COLO668 (cell line): ENCODE measurements at regions not wholly inside any gene's neighbourhood (a gene's known extent, or its start where the extent isn't known, plus 50 kb on each side); places are given as distances from the start of the nearest gene placed in this dataset.
"Not testable (repeated sequence)": the region's sequence is repeated elsewhere in the genome, so short reads cannot be mapped to it uniquely, and the experiment has no call there.

Experiments used
- DNase-seq: peaks from one replicate; lab custom pipeline; 2025; ENCODE audit not compliant: unreplicated experiment; lab: John Stamatoyannopoulos, UW

DNA sequence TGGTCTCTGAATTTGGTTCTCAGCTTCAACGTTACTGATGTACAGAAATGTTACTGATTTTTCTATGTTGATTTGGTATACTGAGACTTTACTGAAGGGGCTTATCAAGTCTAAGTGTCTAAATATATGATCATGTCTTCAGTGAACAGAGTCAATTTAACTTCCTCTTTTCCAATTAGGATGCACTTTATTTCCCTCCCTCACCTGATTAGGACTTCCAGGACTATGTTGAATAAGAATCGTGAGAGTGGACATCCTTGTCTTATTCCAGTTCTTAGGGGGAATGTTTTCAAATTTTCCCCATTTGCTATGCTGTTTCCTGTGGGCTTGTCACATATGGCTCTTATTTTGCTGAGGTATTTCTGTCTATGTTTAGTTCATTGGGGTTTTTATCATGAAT, 349.5 kb downstream of the PRR16 start:
- DNase-seq: no peak

DNA sequence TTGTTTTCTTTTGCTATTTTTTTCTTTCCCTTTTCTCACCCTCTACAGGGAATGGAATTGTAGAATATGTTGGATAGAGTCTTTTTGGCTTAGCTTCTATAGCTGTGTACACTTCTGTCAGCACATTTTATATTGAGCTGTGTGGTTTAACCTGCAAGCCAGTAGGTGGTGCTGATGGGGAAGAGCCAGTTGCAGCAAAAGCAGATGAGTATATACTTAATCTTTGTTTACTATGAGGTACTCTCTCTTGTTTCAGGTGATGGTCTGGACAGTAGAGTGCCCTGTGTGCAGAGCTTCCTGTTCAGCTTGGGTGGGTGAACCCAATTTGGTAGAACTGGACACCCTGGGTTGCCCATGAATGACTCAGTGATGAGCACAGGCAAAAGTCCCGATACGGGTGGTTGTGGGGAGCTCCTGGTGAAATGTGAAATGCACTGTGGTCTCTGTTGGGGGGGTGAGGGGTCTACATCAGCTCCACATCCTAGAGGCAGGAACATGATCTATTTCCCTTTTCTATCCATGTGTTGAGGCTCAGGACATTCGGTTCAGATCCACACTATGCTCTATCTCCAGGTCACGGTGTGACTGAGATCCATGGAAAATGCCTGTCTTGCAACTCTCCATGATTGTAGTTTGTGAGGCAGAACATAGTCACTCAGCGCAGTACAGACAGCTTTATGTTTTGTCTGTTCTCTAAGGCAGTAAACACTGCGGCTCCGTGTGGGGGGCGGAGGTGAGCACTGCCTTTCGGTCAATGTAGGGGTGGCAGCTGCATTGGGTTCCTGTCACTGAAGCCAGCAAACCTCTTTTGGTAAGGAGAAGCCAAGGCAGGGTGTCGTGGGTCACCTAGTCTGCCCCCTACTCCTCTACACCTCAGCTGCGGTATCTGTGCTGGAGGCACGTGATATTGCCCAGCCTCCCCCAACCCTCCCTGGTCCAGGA, 353.2 kb downstream of the PRR16 start:
- no peak for DNase-seq

GRCh38 chr5:120818128-120818527, 354.0 kb downstream of the PRR16 start:
- DNase-seq: no peak

DNA sequence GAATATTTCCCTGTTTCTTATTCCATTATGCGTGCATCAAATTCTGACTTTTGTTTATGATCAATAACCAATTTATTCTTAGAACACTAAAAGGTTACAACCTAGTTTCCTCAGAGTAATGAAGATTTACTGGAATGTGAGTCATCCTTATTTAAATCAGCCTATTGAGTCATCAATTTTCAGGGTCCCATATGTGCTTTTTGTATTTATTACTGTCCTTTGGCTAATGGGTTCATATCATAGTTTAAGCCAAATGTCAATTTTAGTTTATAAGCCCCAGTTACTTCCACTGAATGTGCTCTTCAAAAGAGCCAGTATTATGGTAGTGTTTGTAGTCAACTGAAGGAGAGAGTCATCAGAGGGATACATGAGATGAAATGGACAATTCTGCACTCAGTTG, 359.2 kb downstream of the PRR16 start:
- no peak for DNase-seq

GRCh38 chr5:120831646-120832045, 367.5 kb downstream of the PRR16 start:
- not testable (repeated sequence) for DNase-seq

- DNase-seq: no peak
These were observed 377.7 kb downstream of the PRR16 start for GRCh38 chr5:120841830-120842229.

- no peak for DNase-seq
These were observed 379.4 kb downstream of the PRR16 start for GRCh38 chr5:120843390-120843980.

DNA sequence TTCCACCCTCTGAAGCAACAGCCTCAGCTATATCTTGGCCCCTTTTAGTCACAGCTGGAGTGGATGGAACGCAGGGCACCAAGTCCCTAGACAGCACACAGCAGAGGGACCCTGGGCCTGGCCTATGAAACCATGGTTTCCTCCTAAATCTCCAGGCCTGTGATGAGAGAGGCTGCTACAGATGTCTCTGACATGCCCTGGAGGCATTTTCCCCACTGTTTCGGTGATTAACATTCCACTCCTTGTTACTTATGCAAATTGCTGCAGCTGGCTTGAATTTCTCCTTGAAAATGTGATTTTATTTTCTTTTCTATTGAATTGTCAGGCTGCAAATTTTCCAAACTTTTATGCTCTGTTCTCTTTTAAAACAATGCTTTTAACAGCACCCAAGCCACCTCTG, 384.8 kb downstream of the PRR16 start:
- no peak for DNase-seq

- DNase-seq: no peak
These were observed 388.2 kb downstream of the PRR16 start for GRCh38 chr5:120852222-120852860.

DNA sequence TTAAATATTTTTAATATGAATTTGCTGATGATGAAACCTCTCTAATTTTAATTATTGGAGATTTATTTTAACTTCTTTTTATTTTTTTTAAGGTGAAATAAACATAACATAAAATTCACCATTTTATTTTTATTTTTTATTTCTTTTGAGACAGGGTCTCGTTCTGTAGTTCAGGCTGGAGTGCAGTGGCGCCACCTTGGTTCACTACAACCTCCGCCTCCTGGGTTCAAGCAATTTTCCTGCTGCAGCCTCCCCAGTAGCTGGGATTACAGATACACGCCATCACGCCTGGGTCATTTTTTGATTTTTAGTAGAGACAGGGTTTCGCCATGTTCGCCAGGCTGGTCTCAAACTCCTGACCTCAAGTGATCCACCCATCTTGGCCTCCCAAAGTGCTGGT, 402.9 kb downstream of the PRR16 start:
- no peak for DNase-seq

DNA sequence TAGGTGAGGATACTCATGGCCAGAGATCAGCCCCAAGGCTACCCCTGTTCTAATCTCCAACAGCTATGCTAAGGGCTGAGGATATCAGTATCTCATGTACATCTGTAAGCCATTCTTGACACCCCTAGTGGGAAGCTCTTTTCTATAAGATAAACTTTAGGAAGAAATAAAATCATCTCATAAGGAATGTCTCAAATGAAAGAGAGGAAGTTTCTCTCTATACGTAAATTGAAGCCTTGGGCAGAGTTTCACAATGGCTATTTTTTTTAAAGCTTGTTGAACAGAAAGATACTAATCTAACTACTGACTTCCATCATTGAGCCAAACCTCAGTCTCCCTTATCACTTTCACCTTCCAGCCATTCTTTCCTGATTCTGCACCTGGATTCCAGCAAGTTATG, 405.7 kb downstream of the PRR16 start:
- no peak for DNase-seq

- no peak for DNase-seq
These were observed 408.2 kb downstream of the PRR16 start for GRCh38 chr5:120872297-120872696.

DNA sequence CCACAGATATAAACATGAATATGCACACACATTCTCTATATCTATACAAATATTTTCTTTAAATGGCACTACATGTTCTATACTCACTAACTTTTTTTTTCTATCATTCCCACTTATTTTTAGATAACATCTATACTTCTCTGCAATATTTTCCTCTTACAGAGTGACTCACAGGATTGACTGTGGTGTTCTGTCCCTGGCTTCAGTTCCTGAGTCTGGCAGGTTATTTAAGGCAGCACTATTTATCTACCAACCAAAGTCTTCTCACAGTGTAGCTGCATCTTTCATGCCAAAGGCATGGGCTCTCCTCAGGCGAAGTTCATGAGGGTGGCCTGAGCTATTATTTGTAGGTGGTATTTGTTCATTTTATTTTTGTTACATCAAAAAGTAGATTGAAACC, 409.0 kb downstream of the PRR16 start:
- no peak for DNase-seq

GRCh38 chr5:120874081-120874862, 410.2 kb downstream of the PRR16 start:
- no peak for DNase-seq

DNA sequence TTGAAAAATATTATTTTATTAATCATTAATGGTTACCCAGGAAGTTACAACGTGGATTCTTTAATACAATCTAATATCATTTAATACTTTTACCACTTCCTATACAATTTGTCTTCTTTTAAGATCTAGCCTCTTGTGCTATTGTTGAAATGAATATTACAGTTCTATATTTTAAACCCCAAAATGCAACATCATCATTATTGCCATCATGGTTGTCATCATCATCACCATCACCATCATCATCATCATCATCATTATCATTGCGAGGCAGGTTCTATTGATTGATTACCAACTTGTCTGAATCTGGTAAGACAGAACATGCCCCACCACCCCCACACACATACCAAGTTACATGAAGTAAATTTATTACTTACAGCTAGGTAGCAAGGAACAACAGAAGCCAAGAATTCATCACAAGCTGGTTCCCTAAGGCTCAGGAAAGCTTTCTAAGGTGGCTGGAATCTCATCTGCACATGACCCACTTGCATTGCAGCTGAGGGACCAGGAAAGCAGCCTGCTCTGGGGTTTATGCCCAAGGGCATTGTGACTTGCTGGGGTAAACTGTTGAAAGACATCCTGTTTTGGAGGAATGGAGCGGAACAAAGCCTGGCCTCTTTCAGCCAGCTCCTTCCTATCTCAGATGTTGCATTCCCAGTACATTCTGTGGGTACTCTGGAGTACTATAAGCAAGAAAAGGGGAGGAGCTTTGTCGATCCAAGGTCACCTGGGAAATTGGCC, 418.1 kb downstream of the PRR16 start:
- no peak for DNase-seq

DNA sequence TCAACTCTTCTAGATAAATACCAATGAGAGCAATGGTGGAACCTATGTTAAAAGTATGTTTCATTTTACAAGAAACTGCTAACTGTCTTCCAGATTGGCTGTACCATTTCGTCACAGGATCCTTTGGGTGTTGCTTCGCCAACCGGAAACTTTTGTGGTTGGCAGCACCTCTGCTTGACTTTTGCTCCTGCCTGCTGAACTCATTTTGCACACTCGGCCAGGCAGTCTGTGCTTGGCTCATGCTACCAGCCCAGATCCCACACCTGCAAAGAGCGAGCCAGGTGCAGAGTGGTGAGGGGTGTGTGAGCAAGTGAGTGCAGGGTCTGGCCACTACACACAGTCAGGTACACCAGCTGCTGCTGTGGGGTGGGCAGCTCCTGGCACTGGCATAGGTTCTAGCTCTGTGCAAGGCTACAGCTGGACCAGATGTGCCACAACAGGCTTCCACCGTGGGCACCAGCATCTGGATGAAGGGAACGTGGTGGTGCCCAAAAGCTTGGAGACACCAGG, 422.3 kb downstream of the PRR16 start:
- DNase-seq: no peak

- no peak for DNase-seq
These were observed 431.6 kb downstream of the PRR16 start for GRCh38 chr5:120895660-120896059.

DNA sequence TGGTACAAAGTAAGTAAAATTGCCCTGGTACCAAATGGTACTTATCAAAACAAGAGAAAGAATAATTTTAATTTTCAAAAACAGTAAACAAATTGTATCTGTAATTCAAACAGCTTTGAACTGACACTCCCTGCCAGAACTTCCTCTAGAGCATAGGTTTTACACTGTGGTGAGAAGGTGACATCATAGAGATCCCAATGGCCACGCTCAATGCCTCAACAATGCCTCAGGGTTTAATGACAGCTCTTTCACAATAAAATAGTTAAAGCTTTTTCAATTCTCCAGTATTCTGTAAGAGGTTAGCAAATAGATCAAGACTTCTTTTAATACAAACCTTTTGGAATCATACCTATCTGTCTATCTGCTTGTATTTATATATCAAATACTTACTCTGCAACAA, 437.1 kb downstream of the PRR16 start:
- no peak for DNase-seq

- no peak for DNase-seq
These were observed 443.9 kb downstream of the PRR16 start for GRCh38 chr5:120907953-120908352.

- DNase-seq: no peak
These were observed 446.5 kb downstream of the PRR16 start for GRCh38 chr5:120910629-120911028.
